Islet precursor cell (in vitro differentiated cells): ENCODE measurements at regions not wholly inside any gene's neighbourhood (a gene's known extent, or its start where the extent isn't known, plus 50 kb on each side); places are given as distances from the start of the nearest gene placed in this dataset.
A peak's percentile ranks its signal among the peaks of the same experiment; 100 is the strongest.

Experiments
- DNase-seq: peaks from one replicate; pipeline ENCODE4 v3.0.0-alpha.2; 2018

- no peak for DNase-seq
These were observed 50.4 kb upstream of the SERTAD2 start for GRCh38 chr2:64704161-64704560.

GRCh38 chr2:64704996-64705395 is 51.3 kb upstream of the SERTAD2 start:
- DNase-seq = no peak

- no peak for DNase-seq
These were observed 53.6 kb upstream of the SERTAD2 start for GRCh38 chr2:64707276-64707675.

- DNase-seq = no peak
These were observed 55.1 kb upstream of the SERTAD2 start for GRCh38 chr2:64708829-64709228.

- DNase-seq = no peak
These were observed 57.6 kb upstream of the SERTAD2 start for GRCh38 chr2:64711252-64711800.

- DNase-seq = no peak
These were observed 60.0 kb upstream of the SERTAD2 start for GRCh38 chr2:64713686-64714085.

- no peak for DNase-seq
These were observed 62.9 kb upstream of the SERTAD2 start for GRCh38 chr2:64716569-64716968.

- DNase-seq = no peak
These were observed 64.7 kb upstream of the SERTAD2 start for GRCh38 chr2:64718250-64718885.

GRCh38 chr2:64720535-64721319 is 67.0 kb upstream of the SERTAD2 start:
- no peak for DNase-seq

GRCh38 chr2:64721320-64721623 is 67.6 kb upstream of the SERTAD2 start:
- DNase-seq = no peak

GRCh38 chr2:64722291-64723044 is 68.8 kb upstream of the SERTAD2 start:
- no peak for DNase-seq

GRCh38 chr2:64727013-64727767 is 73.5 kb upstream of the SERTAD2 start:
- no peak for DNase-seq

- DNase-seq = peak; percentile 68
These were observed 74.2 kb upstream of the SERTAD2 start for GRCh38 chr2:64727843-64728463.

- peak; percentile 89 for DNase-seq
These were observed 77.0 kb upstream of the SERTAD2 start for GRCh38 chr2:64730551-64731262.

GRCh38 chr2:64731263-64731643 is 77.5 kb upstream of the SERTAD2 start:
- DNase-seq = no peak

GRCh38 chr2:64731746-64732145 is 78.0 kb upstream of the SERTAD2 start:
- DNase-seq = no peak

- no peak for DNase-seq
These were observed 78.4 kb upstream of the SERTAD2 start for GRCh38 chr2:64732146-64732545.

- no peak for DNase-seq
These were observed 81.8 kb upstream of the SERTAD2 start for GRCh38 chr2:64735504-64735903.

GRCh38 chr2:64737547-64737946 is 83.8 kb upstream of the SERTAD2 start:
- DNase-seq = no peak

- no peak for DNase-seq
These were observed 84.3 kb upstream of the SERTAD2 start for GRCh38 chr2:64738026-64738425.

GRCh38 chr2:64742678-64743077 is 89.0 kb upstream of the SERTAD2 start:
- no peak for DNase-seq
